DMS153 treated with DMSO at 0.1 percent for 48 hours (cell line): ENCODE measurements at regions not wholly inside any gene's neighbourhood (a gene's known extent, or its start where the extent isn't known, plus 50 kb on each side); places are given as distances from the start of the nearest gene placed in this dataset.
A peak's percentile ranks its signal among the peaks of the same experiment; 100 is the strongest.

Experiments
- DNase-seq: peaks from one replicate; lab custom pipeline; 2025; ENCODE audit not compliant: unreplicated experiment; lab: John Stamatoyannopoulos, UW

DNA sequence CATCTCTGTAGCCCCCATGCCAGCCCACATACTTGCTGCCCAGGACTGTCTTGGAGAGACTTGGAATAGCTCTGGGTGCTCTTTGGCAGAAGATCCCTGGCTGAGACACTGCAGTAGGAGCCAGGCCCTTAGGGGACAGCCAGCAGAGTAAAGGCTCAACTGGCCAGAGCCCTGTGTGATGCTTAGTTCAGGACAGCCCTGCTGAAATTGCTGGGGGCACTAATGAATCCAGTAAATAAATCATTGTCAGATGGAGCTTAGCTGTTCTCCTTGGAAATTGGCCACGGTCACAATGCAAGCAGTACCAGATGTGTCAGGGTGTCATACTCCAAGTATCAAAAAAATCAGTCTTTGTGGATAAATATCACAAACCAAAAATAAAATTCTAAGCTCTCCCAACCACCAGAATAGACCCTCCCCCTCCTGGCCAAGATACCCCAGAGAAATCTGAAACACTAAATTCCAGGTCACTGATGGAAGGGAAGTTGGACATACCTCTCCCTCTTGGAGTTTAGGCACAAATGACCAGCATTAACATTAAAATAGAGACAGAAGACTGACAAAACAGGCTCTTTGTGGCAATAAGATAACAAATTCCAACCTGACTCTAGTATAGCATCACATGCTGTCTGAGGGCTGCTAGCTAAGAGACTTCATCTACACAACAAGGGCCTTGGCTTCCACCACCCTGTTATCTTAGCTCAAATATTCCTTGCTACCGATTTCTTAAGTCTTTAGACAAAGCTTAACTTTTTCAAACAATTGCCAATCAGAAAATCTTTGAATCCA is 83.2 kb upstream of the DNAH14 start:
- DNase-seq, result no peak

DNA sequence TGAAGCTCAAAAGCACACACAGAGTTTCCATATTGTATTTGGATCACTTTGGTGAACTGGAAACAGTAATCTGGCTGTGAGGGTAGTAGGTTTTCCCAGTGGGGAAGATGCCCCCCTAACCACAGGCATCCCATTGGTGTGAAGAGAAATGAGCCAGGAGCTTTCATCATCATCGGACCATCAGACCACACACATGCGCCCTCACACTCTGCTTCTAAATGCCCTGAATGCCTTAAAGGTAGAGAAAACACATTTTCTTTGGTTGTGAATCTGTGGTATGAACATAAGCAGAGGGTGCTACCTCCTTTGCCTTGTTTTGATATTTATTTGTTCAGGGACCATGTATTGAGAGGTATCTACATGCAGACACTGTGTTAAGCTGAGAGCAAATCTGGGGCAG is 79.0 kb upstream of the DNAH14 start:
- no peak for DNase-seq

DNA sequence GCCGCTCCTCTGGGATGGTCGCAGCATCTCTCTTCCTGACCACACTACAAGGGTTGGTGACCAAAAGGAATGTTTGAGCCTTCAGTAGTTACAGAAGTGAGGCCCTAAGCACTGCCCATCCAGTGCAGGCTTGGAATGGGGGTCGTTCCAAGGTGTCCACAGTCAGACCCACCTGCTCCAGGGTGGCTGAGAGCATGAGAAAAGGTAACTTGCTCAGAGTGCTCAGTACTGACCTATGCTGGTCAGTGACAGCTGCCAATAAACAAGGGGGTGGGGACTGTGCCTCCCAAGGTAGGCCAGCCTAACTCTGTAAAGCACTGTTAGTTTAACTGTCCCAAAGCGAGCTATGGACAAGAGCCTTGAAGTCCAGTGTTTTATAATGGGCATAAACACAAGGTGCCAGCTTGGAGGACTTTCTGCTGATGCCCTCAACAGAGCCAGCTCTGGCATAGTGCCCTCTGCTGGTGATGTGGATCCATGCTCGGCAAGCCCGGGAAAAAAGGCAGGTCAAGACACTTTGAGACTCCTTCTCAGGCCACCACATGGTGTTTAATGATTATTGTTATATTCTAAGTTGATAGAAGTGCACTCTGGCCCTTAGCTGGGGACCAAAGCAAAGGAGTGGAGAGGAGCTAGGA is 78.1 kb upstream of the DNAH14 start:
- DNase-seq, result peak; percentile 24

DNA sequence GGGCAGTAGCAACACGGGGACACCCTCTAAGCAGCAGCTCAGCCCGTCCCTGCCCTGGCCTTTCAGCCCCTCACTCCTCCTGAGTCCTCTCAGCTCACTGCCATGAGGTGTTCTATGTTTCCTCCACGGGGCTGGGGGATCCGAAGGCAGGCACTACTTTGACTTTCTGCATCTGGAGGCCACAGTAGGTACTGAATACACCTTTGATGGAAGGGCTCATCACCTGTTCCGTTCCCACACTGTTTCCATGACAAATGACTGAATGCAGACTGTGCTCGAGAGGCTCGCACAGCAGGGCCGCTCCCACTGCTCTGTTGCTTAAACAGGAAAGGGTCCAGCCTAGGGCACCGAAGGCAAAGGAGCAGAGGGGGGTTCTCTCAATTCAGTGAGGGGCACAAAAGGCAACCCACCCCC is 77.6 kb upstream of the DNAH14 start:
- DNase-seq, result no peak

DNA sequence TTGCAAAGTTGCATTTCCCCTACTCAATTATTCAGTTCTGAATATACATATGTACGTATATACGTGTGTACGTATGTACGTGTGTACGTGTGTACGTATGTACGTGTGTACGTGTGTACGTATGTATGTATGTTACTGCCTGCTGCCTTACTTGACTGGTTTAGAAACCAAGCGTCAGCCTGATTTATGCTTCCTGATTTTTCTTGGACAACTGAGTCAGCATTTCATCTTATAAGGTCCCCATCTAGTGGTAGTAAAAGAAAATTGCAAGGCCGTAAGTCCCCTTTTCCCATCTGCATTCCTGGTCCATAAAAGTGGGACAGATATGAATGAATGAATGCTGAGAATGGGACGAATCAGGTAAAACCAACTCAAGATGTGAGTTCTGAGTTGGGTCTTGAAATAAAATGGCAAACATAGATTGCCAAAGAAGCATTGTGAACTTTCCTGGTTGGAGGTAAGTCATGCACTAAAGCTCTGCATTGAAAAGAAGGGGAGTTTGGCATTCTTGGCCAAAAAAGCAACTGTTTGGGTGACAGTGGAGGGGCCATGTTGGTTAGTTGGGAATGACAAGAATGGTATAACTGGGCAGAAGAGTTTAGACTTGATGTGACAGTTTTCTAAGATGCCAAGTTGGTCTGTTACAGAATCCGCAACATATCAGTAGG is 76.4 kb upstream of the DNAH14 start:
- peak; percentile 78 for DNase-seq

DNA sequence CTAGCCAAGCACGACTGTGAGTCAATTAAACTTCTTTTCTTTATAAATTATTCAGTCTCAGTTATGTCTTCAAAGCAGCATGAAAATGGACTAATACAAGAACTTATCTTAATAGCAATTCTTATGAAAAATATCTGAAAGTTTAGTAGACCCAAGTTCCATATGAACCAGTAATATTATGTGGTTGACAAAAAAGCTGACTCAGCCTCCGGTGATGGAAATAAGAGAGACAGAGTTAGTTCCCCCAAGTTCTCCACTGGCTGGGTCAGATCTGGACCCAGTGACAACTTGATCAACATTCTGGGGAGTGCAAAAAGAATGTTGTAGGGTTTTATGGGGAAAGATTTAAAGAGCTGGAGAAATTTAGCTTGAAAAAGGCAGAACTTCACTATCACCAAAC is 72.5 kb upstream of the DNAH14 start:
- DNase-seq, result no peak

DNA sequence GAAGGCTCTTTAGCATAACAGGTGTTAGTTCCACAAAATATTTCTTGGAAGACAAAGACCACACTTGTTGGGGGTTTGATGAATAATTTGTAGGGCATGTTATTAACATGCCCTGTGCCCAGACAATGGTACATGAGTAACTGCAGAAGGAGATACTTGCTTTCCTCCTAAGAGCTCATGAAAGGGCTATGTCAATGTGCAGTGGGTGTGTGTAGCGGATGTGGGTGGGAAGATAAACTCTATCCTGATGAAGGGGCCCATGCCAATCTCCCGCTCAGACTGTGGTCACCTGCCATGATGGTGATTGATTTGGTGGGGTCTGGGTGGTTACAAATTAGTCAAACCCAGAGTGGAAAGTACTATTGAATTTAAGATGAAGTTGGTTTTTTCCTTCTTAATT is 69.8 kb upstream of the DNAH14 start:
- DNase-seq, result no peak

DNA sequence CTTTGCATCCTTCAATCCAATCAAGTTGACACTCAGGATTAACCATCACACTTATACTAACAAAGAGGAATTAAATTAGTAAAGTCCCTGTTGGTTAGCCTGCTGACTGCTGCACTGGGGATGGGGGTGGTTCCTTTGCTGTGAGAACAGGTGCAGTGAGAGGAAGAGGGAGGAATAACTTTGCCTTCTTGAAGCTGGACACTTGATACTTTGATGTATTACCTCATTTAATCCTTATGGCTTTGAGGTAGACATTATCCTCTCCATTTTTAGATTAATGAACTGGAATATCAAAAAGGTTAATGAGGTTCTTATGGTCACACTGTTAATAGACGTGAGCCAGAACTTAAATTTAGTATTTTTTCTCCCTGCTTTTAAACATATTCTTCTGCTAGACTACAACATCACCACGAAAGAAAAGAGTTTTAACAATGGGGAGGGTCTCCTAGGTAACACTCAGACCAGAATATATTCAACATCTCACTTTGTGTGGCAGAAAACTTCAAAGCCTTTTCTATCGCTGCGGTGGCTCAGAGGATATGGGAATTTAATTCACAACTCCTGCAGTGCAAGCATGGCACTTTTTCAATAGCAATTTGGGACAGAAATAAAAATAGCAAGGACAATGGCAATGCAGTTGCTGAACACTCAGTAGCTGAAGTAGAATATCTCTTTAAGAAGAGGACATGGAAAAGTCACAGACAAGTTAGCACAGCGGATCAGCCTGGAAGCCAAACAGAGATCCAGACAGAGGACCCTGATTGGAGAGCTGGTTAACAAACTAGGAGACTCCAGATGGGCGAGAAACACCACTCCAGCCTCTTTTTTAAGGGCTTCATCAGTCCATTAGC is 68.8 kb upstream of the DNAH14 start:
- DNase-seq, result no peak

DNA sequence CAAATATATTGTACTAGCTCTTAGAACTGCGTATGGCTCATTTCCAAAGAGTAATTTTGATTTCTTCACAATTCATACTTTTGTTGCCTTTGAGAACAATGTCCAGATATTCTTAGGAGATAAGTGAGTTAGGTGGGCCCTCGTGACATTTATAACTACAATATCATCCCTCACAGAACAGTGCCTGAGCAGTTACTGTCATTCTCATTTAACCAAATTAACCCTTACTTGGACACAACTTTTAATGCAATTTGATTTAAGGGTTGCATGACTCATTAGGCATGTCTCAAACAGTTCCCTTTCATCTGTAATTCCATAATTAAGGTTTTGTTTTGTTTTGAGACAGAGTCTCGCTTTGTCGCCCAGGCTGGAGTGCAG is 68.1 kb upstream of the DNAH14 start:
- no peak for DNase-seq

DNA sequence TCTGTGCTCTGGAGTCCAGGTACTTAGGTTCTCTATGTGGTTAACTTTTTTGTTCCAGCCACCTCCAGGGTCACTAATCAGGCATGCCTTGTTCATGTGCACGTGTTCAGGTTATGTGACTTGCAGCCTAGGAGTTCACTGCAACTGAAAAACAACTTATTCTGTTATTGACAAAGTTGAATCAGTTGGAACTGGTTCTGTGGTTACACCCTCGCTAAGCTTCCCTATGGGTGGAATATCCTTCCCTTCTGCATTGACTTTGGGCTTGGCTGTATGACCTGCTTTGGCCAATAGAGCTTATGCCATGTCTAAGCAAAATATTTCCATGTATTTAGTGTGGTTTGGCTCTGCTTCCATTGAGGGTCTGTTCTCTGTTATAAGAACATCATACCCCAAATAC is 66.0 kb upstream of the DNAH14 start:
- no peak for DNase-seq

DNA sequence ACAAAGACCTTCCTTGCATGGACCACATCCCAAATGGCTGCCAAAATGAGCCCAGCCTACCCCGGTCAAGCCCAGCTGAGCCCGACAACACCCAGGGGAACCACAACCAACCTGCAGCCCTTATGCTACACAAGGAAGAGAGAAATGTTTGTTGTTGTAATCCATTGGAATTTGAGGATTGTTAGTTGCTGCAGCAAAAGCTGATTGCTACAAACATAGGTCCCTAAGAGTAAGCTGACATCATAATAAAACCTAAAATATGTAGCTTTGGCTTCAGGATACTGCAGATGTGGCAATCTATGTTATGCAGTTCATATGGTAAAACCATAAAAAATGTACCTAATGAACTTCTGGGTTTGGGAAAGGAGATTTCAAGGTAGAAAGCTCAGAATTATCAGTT is 65.5 kb upstream of the DNAH14 start:
- no peak for DNase-seq

DNA sequence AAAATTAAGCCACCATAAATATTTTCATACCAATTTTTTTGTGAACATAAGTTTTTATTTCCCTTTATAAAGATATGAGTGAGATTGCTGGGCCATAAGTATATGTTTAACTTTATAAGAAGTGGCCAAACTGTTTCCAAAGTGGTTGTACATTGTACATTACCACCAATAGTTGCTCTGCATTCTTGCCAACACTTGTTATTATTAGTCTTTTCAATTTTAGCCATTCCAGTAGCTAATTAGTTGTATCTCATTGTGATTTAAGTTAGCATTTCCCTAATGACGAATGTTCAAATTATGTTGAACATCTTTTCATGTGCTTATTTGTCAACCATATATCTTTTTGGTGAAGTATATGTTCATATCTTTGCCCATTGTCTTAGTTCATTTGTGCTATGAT is 64.0 kb upstream of the DNAH14 start:
- no peak for DNase-seq

DNA sequence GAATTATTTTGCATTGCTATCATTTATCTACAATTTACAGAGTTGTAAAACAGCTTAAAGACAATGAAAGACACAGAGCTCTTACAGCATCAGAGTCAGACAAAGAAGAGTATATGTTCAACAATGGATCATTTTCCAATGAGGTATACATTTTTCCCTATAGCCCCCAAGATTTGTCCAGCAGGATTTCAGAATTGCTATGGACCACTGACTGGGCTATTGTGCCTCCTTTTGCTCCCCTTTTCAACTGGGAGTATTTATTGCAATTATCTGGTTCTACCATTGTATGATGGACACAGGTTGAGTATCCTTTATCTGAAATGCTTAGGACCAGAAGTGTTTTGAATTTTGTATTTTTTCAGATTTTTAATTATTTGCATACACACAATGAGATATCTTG is 62.5 kb upstream of the DNAH14 start:
- no peak for DNase-seq

DNA sequence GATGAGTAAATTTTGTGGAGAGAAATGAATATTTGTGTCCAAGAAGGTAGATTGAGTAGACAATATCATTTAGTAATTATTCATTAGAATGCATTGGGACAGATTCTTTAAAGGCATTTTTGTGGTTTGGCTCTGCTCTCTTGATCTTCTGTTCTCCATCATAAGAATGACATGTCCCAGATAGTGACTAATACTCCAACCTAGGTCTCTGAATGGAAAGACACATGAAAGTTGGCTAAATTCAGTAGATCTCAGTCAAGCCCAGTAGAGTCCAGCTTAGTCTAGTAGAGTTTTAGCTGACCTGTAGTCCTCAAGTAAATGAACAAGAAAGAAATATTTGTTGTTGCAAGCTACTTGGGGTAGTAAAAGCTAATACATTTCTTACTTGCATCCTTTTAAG is 61.8 kb upstream of the DNAH14 start:
- no peak for DNase-seq

DNA sequence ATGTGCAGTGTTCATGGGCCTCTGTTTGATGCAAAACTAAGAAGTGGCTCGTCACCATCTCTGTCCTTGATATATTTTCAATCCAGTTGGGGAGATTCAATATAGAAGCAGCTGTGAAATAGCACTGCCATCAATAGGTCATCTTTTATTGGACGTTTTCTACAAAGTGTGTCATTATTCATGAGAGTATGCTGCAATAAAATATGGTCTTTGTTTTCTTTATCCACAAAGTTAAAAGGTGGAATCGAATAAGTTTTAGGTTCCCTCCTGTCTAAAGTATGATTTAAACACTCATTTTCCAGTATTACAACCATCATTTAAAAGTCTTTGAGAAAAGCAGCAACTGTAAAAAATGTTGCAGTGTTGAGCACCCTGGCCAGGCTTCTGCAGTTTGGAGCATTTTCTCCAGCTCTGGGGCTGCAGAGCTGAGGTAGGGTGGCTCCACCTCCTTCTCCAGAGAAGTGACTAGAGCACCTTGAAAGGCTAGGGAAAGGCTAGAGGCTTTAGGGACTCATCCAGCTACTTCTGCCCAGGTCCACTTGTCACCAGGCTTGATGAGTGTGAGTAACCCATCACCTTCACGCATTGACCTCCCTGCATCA is 56.5 kb upstream of the DNAH14 start:
- no peak for DNase-seq

DNA sequence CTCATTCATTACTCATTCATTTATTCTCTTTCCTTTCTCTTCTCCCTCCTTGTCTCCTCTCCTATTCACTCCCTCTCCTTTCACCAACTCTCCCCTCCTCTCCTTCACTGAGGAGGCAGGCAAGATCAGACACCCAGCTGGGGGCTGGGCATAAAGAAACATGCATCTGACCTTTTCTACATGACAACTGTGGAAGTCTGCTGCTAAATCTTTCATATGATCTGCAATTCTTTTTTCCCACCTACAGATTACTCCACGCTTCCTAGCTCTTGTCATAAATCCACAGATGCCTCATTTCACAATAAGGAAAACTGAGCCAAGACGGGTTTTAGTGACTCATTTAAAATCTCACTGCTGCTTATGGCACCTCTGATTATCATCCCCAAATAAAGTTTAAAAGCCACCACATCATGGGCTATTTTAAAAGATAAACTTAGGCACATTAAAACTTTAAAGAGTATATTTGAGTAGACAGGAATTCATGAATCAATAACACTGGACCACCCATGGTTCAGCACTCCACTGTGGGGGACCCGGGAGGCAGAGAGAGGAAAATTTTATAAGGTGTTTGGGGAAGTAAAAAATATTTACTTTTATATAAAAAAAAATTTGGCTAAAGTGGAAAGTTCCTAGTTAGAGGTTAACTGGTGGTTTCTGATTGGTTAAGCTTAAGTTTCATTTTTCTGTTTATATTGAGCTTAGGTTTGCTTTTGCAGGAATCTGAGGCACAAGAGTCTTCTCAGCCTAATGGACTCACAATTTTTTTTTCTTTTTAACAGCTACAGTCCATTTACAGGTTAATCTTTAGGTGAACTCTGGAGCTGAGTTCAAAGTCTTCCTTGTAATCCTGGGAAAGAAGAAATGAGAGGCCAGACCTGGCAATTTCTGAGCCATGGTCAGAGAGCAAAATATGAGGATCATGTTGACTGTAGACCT is 55.8 kb upstream of the DNAH14 start:
- DNase-seq, result no peak

DNA sequence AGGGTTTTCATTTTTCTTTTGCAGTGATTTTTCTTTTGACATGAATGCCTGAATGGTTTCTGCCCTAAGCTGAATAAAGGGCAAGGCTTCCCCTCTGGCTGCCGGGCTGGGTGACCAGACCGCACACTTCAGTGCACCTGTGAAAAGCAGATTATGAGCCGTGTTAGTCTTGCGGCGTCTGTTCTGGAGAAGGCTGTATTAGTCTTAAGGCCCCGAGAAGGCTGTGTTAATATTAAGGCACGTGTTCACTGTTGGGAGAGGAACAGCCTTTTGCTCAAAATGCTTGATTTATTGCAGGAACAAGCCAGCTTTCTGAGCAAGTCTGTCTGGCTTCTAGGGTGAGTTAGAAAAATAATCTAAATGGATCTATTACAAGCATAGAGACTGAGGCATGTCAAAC is 54.7 kb upstream of the DNAH14 start:
- no peak for DNase-seq

DNA sequence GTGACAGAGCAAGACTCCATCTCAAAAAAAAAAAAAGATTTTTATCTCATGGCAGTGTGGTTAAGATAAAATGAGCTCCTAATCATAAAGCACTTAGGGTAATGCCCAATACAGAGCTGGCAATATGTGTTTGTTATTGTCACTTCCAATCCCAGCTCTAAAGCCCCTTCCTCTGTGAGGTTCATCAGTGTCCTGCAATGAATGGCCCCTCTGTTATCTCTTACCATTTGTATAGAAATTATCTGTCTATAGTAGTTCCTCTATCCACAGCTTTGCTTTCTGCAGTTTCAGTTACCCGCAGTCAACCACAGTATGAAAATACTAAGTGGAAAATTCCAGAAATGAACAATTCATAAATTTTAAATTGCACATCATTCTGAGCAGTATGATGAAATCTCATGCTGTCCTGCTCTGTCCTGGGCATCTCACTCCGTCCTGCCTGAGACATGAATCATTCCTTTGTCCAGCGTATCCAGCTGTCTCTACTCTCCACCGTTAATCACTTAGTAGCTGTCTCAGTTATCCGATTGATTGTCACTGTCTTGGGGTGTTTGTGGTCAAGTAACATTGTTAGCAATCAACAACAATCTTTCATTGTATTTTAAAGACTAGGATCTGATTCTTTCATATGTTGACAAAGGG is 50.2 kb upstream of the DNAH14 start:
- DNase-seq, result no peak
